ENCODE measurements at regions not wholly inside any gene's neighbourhood (a gene's known extent, or its start where the extent isn't known, plus 50 kb on each side); places are given as distances from the start of the nearest gene placed in this dataset.

DNA sequence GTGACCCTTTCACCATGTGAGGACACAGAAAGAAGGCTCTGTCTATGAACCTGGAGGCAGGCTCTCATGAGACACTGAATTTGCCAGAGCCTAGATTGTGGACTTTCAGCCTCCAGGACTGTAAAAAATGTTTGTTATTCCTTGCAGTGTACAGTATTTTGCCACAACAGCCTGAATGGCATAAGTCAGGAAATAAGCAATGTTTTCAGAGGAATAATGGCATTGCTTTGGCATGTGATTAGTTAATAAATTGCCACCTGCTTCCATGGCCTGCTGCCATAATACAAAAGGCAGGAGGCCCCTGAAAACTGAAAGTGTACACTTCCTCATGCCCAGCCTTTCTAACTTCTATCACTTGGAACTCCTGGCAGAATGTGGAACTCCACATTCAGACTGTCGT is 408.1 kb downstream of the GADD45G start:
- TF ChIP-seq, protein P1, sequence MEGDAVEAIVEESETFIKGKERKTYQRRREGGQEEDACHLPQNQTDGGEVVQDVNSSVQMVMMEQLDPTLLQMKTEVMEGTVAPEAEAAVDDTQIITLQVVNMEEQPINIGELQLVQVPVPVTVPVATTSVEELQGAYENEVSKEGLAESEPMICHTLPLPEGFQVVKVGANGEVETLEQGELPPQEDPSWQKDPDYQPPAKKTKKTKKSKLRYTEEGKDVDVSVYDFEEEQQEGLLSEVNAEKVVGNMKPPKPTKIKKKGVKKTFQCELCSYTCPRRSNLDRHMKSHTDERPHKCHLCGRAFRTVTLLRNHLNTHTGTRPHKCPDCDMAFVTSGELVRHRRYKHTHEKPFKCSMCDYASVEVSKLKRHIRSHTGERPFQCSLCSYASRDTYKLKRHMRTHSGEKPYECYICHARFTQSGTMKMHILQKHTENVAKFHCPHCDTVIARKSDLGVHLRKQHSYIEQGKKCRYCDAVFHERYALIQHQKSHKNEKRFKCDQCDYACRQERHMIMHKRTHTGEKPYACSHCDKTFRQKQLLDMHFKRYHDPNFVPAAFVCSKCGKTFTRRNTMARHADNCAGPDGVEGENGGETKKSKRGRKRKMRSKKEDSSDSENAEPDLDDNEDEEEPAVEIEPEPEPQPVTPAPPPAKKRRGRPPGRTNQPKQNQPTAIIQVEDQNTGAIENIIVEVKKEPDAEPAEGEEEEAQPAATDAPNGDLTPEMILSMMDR (IDR thresholded peaks at IDR 0.05; ENCODE audit: insufficient read depth, low read length, poor library complexity, severe bottlenecking), result no peak
- no peak for TF ChIP-seq EZH2phosphoT487 (conservative IDR thresholded peaks at IDR 0.05; ENCODE audit: low read length)

Data from SU-DHL-6 (cell line).